Fibroblast of the conjunctiva (primary cell): ENCODE measurements at regions not wholly inside any gene's neighbourhood (a gene's known extent, or its start where the extent isn't known, plus 50 kb on each side); places are given as distances from the start of the nearest gene placed in this dataset.
"Not testable (repeated sequence)": the region's sequence is repeated elsewhere in the genome, so short reads cannot be mapped to it uniquely, and the experiment has no call there.

Experiments
- DNase-seq: peaks from one replicate; pipeline ENCODE4 v3.0.0-alpha.2; 2010; ENCODE audit warnings: low read depth

DNA sequence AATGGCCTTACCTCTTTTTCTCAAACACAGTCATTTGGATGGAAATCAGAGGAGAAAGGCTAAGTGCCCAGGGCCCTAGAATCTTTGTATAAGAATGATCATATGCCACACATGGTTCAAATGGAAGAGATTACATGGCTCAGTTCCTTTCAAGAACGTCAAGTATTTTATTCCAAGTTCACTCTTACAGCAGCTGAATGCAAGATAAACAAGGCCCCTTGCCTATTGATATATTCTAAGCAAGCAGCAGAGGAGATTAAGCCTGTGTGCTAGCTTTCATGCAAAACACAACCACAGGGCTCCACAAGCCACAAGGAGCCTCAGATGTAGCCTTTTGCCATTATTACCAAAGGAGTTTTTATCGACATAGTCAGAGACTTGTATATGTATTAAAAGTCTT lies 55.3 kb upstream of the SLCO6A1 start:
- DNase-seq, result no peak

DNA sequence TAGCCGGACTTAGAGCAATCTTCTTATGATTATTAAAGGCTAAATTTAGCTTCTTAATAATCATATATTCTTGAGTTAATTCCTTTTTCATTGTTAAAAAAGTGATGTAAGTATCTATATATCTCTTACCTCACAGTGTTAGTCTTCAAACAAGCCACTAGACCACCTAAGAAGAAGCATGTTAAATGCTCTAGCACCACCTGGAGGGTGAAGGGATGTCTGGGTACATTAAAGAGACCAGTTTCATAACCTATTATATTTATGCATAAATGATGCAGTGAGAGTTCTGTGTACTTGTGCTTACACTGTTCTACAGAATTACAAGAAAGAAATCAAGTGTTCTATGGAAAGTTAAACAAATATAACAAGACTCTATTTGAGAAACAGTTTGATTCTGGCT lies 55.9 kb upstream of the SLCO6A1 start:
- no peak for DNase-seq

DNA sequence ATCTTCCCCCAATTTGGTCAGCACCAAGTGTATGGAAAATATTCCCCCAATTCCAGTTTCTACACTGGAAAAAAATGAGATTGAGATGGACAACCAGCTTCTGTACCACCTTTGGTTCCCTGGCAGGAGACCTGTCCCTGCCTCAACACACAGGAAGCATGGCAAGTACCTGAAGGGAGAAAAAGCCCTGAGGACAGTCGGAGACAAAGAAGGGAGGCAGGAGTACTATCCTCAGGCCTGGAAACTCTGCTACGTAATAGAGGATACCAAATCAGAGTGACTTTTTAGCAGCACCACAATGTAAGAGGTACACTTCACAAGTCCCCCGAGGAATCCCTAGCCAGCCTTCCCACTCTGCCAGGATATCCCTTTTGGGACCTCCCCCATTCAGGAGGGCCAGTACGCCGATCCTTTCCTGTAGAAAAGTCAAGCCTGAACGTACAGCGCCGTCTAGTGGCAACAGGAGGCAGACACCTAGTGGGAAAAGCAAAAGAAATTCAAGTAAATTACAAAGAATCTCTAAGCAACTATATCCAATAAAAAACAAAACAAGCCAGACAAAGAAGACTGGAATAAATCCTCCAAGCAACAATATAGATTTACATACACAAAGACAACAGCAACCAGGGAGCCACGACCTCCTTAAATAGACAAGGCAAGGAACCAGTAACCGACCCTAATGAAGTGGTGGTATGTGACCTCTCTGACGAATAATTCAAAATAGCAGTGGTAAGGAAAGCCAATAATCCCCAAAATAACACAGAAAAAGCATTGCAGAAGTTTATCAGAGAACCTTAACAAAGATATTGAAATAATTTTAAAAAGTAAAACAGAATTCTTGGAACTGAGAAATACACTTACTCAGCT lies 63.3 kb upstream of the SLCO6A1 start:
- DNase-seq, result peak; percentile 3

- no peak for DNase-seq
Observed at GRCh38 chr5:102570747-102571146, 71.9 kb upstream of the SLCO6A1 start.

GRCh38 chr5:102578362-102578761 lies 79.6 kb upstream of the SLCO6A1 start:
- DNase-seq, result no peak

- DNase-seq, result no peak
Observed at GRCh38 chr5:102579379-102579778, 80.6 kb upstream of the SLCO6A1 start.

DNA sequence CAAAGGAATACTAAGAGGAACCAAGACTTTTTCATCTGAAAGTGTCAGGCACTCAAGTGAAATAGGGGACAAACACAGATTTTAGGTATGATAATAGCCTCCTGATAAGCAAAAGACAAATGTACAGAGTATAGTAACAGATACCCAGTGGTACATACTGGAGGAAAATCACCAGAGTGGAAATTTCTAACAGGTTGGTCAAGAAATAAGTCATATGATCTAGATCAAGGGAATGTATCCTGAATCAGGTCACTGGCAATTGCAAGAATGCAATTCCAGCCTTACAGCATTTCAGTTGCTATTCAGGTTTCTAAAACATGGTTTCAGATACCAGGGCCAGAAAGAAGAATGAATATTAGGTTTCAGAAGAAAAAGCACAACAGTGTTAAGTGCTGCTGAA lies 82.2 kb upstream of the SLCO6A1 start:
- DNase-seq, result no peak

DNA sequence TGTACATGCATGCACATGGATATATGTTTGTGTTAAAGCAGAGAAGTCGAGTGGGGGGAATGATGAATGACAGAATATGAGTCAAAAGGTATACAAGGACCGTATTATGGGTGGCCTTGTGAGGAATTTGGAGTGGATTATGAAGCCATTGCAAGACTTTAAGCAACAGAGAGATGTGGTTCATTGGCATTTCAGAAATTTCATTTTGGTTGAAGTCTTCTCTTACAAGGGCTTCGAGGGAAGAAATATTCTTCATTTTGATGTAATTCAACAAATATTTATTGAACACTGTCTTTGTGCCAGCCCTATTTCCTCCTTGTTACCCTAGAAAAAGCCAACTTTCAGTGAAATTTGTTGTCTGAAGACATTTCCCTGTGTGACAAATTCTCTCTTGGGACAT lies 83.9 kb upstream of the SLCO6A1 start:
- DNase-seq, result no peak

DNA sequence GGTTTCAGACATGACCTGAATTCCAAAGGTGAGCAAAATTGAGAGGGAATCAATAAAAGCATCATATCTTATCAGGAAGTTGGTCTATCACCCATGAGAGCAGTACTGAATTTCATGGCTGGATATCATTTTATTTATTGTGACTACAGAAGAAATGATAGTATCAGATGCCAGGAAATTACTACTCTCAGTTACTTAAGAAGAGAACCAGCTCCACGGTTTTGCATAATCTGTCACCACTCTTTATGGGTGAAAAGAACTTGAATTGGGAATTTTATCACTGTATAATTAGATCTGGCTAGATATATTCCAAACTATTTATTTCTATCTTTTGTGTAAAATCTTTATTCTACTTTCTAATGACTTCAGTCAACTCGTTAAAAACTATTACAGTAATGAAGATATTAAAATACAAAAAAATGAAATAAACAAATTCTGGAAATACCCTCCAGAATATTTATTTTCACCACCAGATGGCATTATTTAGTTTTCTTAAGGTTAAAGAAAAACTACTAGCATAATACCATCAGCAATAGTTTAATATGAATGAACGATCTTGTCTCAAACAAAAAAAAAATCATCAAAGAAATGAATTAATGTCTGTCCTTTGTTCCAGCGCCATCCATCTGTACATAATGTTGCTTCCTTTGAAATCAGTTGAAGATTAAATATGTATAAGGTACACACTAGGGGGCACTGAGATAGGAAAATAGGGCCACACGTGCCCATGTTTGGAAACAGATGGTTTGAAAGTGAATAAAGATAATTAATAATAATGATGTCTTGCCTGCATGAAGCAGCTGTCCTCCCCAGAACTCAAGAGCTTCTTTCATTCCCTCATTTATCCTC lies 84.7 kb upstream of the SLCO6A1 start:
- peak; percentile 1 for DNase-seq

GRCh38 chr5:102589661-102590060 lies 90.9 kb upstream of the SLCO6A1 start:
- DNase-seq, result peak; percentile 2

DNA sequence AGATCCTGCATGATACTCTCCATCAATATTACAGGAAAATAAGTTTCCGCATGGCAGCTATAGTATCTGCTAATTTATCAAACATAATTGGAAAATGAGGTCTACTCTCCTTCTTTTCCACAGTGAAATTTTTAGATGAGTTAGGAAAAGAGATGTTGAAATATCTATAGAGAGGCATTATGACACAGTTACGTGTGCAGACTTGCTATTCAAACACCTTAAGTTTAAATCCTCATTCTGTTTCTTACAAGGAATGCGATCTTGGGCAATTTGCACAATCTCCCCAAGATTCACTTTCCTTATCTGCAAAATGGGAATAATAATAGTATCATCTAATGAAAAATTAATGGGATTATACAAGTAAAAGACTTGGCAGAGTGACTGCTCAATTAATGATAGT lies 91.7 kb upstream of the SLCO6A1 start:
- no peak for DNase-seq

- DNase-seq, result no peak
Observed at GRCh38 chr5:102591650-102592049, 92.8 kb upstream of the SLCO6A1 start.

GRCh38 chr5:102592586-102592985 lies 93.8 kb upstream of the SLCO6A1 start:
- DNase-seq, result not testable (repeated sequence)

DNA sequence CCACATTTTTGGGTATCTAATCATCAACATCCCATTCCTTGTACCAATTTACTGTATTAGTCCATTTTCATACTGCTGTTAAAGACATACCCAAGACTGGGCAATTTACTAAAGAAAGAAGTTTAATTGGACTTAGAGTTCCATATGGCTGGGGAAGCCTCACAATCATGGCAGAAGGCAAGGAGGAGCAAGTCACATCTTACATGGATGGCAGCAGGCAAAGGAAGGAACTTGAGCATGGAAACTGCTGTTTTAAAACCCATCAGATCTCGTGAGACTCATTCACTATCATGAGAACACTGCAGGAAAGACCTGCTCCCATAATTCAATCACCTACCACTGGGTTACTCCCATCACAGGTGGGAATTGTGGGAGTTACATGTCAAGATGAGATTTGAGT lies 95.4 kb upstream of the SLCO6A1 start:
- DNase-seq, result no peak

GRCh38 chr5:102595332-102595731 lies 96.5 kb upstream of the SLCO6A1 start:
- DNase-seq, result no peak

DNA sequence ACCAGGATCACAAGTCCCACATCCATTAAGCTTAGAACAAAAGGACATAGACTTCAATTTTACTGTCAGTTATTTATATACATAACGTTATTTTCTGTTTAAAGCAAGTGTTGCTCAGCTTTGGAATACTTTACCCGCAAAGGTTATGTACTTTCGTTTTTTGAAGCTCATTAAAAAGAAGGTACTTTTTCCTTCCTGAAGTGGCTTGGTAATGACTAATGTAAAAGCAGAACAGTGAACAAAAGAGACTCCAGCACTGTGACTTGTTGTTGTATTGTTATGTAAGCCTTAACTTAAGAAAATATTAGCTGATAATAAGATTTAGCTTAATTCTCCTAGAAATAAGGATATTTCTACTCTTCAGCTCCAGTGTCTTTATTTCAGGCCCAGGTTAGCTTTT lies 97.3 kb upstream of the SLCO6A1 start:
- DNase-seq, result no peak

DNA sequence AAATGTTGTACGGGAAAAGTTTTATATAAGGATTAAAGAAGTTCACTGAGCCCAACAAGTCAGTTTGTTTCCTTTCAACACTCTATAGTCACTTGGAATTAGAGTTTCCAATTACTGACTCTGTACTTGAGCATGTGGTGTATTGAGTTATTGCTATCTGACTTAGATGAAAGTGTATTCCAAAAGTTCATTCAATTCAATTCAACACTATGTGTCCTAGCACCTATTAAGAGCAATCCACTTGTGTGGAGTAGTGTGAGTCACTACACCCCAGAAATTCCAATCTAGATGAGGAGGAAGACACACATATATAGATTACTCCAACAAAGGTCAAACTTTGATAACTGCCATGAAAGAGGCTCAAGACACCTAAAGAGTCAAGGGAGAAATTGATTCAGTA lies 98.2 kb upstream of the SLCO6A1 start:
- DNase-seq, result no peak

DNA sequence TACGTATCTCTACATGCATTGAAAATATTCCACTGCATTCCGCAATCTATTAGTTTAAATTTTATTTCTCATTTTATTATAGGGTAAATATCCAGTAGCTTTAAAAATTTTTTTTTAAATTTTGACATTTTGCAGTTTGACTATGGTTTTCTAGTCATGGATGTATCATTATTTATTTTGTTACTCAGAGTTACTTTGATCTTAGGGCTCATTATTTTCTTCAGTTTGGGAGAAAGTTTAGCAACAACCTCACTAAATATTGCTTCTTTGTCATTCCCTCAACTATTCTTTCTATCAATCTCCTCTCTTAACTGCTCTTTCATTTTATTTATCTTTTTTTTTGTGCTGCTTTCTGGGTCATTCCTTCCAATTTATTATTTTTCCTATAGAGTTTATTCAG lies 100.5 kb upstream of the SLCO6A1 start:
- DNase-seq, result no peak

GRCh38 chr5:102600964-102601363 lies 102.2 kb upstream of the SLCO6A1 start:
- DNase-seq, result peak; percentile 18

- DNase-seq, result no peak
Observed at GRCh38 chr5:102603670-102604069, 104.9 kb upstream of the SLCO6A1 start.

DNA sequence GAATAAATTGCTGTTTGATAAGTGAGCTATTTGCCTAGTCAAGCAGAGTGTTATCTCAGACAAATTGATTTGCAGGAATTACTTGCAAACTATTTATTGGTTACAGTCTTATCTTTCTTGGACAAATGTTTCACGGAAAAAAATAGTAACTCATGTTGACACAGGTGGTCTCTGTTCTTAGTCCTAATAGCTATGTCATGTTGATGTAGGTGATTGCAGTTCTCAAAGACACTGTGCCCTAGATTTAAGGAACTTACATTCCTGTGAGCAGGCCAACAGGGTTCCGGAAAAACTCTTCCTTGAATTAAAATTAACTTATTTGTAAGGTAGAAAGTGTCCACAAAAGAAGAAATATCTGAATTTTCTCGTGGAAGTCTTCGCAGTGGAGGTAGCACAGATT lies 109.6 kb upstream of the SLCO6A1 start:
- DNase-seq, result no peak

- DNase-seq, result no peak
Observed at GRCh38 chr5:102611312-102611711, 112.5 kb upstream of the SLCO6A1 start.

- DNase-seq, result no peak
Observed at GRCh38 chr5:102613661-102614060, 114.9 kb upstream of the SLCO6A1 start.
